ENCODE measurements at regions not wholly inside any gene's neighbourhood (a gene's known extent, or its start where the extent isn't known, plus 50 kb on each side); places are given as distances from the start of the nearest gene placed in this dataset.
"Not testable (repeated sequence)": the region's sequence is repeated elsewhere in the genome, so short reads cannot be mapped to it uniquely, and the experiment has no call there.

DNA sequence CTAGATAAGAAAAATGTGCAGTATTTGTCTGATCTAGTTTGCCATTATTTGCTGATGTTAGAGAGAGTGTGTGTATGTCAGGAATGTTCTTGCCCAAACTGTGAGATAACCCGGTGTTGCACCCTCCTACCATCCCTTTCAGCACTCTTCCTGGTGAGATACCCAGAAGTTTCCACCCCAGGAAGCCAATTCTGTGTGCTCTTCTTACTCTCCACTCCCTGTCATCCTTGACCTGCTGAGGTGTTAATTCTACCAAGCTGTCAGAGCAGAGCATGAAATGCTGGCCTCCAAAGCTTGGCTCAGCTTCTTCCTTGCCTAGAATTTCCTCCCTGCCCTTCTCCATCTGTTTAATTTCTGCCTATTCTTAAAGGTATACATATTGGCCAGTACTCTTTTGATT lies 237.3 kb upstream of the CNR1 start:
- Mint-ChIP-seq H3K27me3 (ENCODE audit: low read depth, unreplicated experiment) (no peaks in the 10 kb centered on the region), H3K9me3 (ENCODE audit: unreplicated experiment) (no peaks in the 10 kb centered on the region)
- no peak for FAIRE-seq

DNA sequence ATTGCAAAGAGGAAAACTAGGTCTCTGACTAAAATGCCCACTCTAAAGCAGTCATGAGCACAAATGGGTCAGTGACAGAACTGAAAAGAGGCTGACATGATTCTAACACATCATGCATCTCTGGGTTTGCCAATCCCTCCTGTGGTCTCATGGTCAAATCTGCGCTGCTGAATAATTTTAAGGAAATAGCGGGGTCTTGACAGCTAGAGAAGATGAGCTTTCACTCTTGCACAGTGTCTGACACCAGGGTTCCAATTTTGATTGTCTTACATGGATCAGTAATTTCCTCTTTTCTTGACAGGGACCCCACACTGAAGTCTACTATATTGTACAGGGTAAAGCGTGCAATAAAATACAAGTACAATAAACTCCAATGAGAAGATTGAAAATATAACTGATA lies 236.8 kb upstream of the CNR1 start:
- Histone ChIP-seq H4K20me1 (ENCODE audit: insufficient read depth, low read length) (no peaks in the 10 kb centered on the region), H3K4me2 (ENCODE audit: low read length) (no peak overlapping the region), H3K4me1 (ENCODE audit: insufficient read depth, low read length) (no peaks in the 10 kb centered on the region), H3K9ac (ENCODE audit: low read length) (no peak overlapping the region), H3K79me2 (ENCODE audit: insufficient read depth, low read length) (no peaks in the 10 kb centered on the region), H2AFZ (ENCODE audit: low read depth, low read length) (no peak overlapping the region), H3K4me3 (ENCODE audit: insufficient read depth, low read depth, low read length) (no peak overlapping the region), H3K27me3 (ENCODE audit: insufficient read depth, low read length) (no peaks in the 10 kb centered on the region), H3K9me3 (ENCODE audit: insufficient read depth, low read depth, low read length) (no peaks in the 10 kb centered on the region), H3K36me3 (ENCODE audit: insufficient read depth, low read length) (no peaks in the 10 kb centered on the region), H3K27ac (ENCODE audit: low read depth, low read length) (no peak overlapping the region)
- TF ChIP-seq, protein P1, sequence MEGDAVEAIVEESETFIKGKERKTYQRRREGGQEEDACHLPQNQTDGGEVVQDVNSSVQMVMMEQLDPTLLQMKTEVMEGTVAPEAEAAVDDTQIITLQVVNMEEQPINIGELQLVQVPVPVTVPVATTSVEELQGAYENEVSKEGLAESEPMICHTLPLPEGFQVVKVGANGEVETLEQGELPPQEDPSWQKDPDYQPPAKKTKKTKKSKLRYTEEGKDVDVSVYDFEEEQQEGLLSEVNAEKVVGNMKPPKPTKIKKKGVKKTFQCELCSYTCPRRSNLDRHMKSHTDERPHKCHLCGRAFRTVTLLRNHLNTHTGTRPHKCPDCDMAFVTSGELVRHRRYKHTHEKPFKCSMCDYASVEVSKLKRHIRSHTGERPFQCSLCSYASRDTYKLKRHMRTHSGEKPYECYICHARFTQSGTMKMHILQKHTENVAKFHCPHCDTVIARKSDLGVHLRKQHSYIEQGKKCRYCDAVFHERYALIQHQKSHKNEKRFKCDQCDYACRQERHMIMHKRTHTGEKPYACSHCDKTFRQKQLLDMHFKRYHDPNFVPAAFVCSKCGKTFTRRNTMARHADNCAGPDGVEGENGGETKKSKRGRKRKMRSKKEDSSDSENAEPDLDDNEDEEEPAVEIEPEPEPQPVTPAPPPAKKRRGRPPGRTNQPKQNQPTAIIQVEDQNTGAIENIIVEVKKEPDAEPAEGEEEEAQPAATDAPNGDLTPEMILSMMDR (IDR thresholded peaks at IDR 0.05; ENCODE audit: insufficient read depth, low read depth, low read length), result no peak
- no peak for TF ChIP-seq EZH2 (IDR thresholded peaks at IDR 0.05; ENCODE audit: insufficient read depth, low read length)
- no peak overlapping the region for H3K4me3 Mint-ChIP-seq (ENCODE audit: unreplicated experiment)
- no peaks in the 10 kb centered on the region for H3K9me3 Mint-ChIP-seq (ENCODE audit: unreplicated experiment)
- no peaks in the 10 kb centered on the region for H3K27me3 Mint-ChIP-seq (ENCODE audit: low read depth, unreplicated experiment)
- H3K27ac Mint-ChIP-seq (ENCODE audit: unreplicated experiment), result no peak overlapping the region
- DNase-seq (ENCODE audit: low read depth) (no peak), FAIRE-seq (no peak)
- H3K4me1 Mint-ChIP-seq (ENCODE audit: low read depth, unreplicated experiment), result no peaks in the 10 kb centered on the region
- H3K36me3 Mint-ChIP-seq (ENCODE audit: low read depth, unreplicated experiment), result no peaks in the 10 kb centered on the region

More for the DNA sequence above, 237.3 kb upstream of the CNR1 start:
- Mint-ChIP-seq H3K27ac (ENCODE audit: unreplicated experiment) (no peak overlapping the region), H3K4me1 (ENCODE audit: low read depth, unreplicated experiment) (no peaks in the 10 kb centered on the region), H3K4me3 (ENCODE audit: unreplicated experiment) (no peak overlapping the region), H3K36me3 (ENCODE audit: low read depth, unreplicated experiment) (no peaks in the 10 kb centered on the region)
- TF ChIP-seq EZH2 (IDR thresholded peaks at IDR 0.05; ENCODE audit: insufficient read depth, low read length), result no peak
- TF ChIP-seq, protein P1 (IDR thresholded peaks at IDR 0.05; ENCODE audit: insufficient read depth, low read depth, low read length), result no peak
- Histone ChIP-seq H3K9ac (ENCODE audit: low read length) (no peak overlapping the region), H3K4me3 (ENCODE audit: insufficient read depth, low read depth, low read length) (no peak overlapping the region), H2AFZ (ENCODE audit: low read depth, low read length) (no peak overlapping the region), H3K27me3 (ENCODE audit: insufficient read depth, low read length) (no peaks in the 10 kb centered on the region), H3K27ac (ENCODE audit: low read depth, low read length) (no peak overlapping the region), H3K4me1 (ENCODE audit: insufficient read depth, low read length) (no peaks in the 10 kb centered on the region), H3K4me2 (ENCODE audit: low read length) (no peak overlapping the region), H3K36me3 (ENCODE audit: insufficient read depth, low read length) (no peaks in the 10 kb centered on the region), H3K79me2 (ENCODE audit: insufficient read depth, low read length) (no peaks in the 10 kb centered on the region), H3K9me3 (ENCODE audit: insufficient read depth, low read depth, low read length) (no peaks in the 10 kb centered on the region), H4K20me1 (ENCODE audit: insufficient read depth, low read length) (no peaks in the 10 kb centered on the region)
- no peak for DNase-seq (ENCODE audit: low read depth)

- not testable (repeated sequence) for H2AFZ ChIP-seq (ENCODE audit: low read depth, low read length); H3K36me3 ChIP-seq (ENCODE audit: insufficient read depth, low read length); H3K9ac ChIP-seq (ENCODE audit: low read length); DNase-seq (ENCODE audit: low read depth); FAIRE-seq; H4K20me1 ChIP-seq (ENCODE audit: insufficient read depth, low read length); H3K27me3 ChIP-seq (ENCODE audit: insufficient read depth, low read length); H3K79me2 ChIP-seq (ENCODE audit: insufficient read depth, low read length); H3K27ac ChIP-seq (ENCODE audit: low read depth, low read length); H3K27me3 Mint-ChIP-seq (ENCODE audit: low read depth, unreplicated experiment); H3K4me1 Mint-ChIP-seq (ENCODE audit: low read depth, unreplicated experiment); H3K36me3 Mint-ChIP-seq (ENCODE audit: low read depth, unreplicated experiment); H3K9me3 ChIP-seq (ENCODE audit: insufficient read depth, low read depth, low read length); H3K4me3 Mint-ChIP-seq (ENCODE audit: unreplicated experiment); H3K4me2 ChIP-seq (ENCODE audit: low read length); H3K4me1 ChIP-seq (ENCODE audit: insufficient read depth, low read length); H3K27ac Mint-ChIP-seq (ENCODE audit: unreplicated experiment); H3K9me3 Mint-ChIP-seq (ENCODE audit: unreplicated experiment); H3K4me3 ChIP-seq (ENCODE audit: insufficient read depth, low read depth, low read length)
Observed at GRCh38 chr6:88390998-88391397, 224.9 kb upstream of the CNR1 start.

Data from astrocyte (in vitro differentiated cells and primary cell).